K562 (cell line): ENCODE measurements at regions not wholly inside any gene's neighbourhood (a gene's known extent, or its start where the extent isn't known, plus 50 kb on each side); places are given as distances from the start of the nearest gene placed in this dataset.

ENCODE experiments used
- CBFB ChIP-seq: sonication (generic); formaldehyde crosslinking; IDR thresholded peaks from 2 replicates; pipeline ENCODE4 v1.4.0; 2020; ENCODE audit warnings: mild to moderate bottlenecking, missing genetic modification reagents
- CEBPG ChIP-seq, 3 experiments: fragments of 200-800 bp in 1 of 3; sonication (Bioruptor generic) in 1 of 3; sonication (generic) in 1 of 3; formaldehyde crosslinking in 1 of 3; IDR thresholded peaks in 2 of 3; conservative IDR thresholded peaks in 1 of 3; 2 replicates each; pipeline versions ENCODE4 v1.6.1 to v1.8.0; 2016 to 2022; ENCODE audit warnings: missing compliant biosample characterization in 2 of 3, missing genetic modification characterization in 2 of 3, mild to moderate bottlenecking in 1 of 3, missing genetic modification reagents in 1 of 3
- ZNF764 ChIP-seq: fragments of 250-450 bp; sonication (Bioruptor Pico); IDR thresholded peaks from 2 replicates; pipeline ENCODE4 v1.4.0; 2020; ENCODE audit warnings: low read depth, mild to moderate bottlenecking, moderate library complexity

DNA sequence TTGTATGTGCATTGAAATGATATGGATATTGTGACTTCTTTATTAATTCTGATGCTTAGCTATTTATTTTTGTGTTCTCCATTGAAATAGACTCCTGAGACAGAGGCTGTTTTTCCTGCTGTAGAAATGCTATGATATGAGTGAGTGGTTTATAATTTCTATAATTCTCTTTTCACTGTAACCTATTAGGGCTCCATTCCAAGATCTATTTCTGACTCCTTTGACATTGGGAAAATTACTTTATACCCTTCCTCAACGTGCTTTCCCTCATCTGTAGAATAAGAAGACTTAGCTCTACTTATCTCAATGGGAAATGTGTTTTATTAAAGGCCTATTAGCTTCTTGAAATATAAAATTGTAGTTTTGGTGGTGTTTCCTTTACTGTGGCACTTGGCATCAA lies 144.5 kb upstream of the RPRM start:
- TF ChIP-seq CEBPG (CRISPR knock-in tag; IDR thresholded peaks at IDR 0.05) = no peak
- TF ChIP-seq CEBPG (tag; conservative IDR thresholded peaks at IDR 0.05 in 1 of 2, IDR thresholded peaks at IDR 0.05 in 1 of 2) = no peak
- TF ChIP-seq ZNF764 (CRISPR knock-in tag) = no peak
- TF ChIP-seq CBFB (CRISPR knock-in tag) = no peak
